GM10248 (cell line): ENCODE measurements at regions not wholly inside any gene's neighbourhood (a gene's known extent, or its start where the extent isn't known, plus 50 kb on each side); places are given as distances from the start of the nearest gene placed in this dataset.

Source experiments
- CTCF ChIA-PET: fragments of 300-600 bp; sonication (Branson Sonifier 250); formaldehyde crosslinking; extraction: SDS; loops from one replicate; lab custom pipeline; 2021; ENCODE audit warnings: antibody characterized with exemption; lab: Yijun Ruan, JAX
- POLR2A ChIA-PET: fragments of 350-650 bp; sonication (Branson Sonifier 250); formaldehyde crosslinking; extraction: SDS; loops from one replicate; lab custom pipeline; 2020; ENCODE audit warnings: antibody characterized with exemption; lab: Yijun Ruan, JAX
- DNase-seq: peaks from one replicate; pipeline ENCODE4 v3.0.0; 2012; ENCODE audit errors: extremely low spot score
- TF ChIP-seq, protein P1 (sequence below): IDR thresholded peaks from 2 replicates; pipeline ENCODE4 v1.5.1; 2012; ENCODE audit warnings: mild to moderate bottlenecking, low read depth; ENCODE audit errors: extremely low read depth, missing control alignments, control extremely low read depth

DNA sequence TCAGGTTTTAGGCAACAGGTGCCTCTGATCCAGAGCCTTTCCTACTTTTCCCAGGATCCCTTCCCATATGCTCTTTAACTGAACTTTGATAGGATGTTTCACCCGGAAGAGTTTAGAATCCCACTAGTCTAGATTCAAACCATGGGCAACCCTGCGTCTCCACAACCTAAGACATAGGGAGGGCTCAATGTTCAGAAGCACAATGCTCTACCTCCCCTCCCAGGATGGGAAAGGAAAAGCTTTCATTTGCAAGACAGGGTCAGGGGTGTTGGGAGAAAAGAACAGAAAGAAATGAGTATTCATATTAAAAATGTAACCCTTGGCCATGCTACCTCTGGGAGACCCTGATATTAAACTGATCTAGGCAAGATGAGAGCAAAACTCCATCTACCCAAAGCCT lies 230.4 kb downstream of the MREG start:
- TF ChIP-seq, protein P1, sequence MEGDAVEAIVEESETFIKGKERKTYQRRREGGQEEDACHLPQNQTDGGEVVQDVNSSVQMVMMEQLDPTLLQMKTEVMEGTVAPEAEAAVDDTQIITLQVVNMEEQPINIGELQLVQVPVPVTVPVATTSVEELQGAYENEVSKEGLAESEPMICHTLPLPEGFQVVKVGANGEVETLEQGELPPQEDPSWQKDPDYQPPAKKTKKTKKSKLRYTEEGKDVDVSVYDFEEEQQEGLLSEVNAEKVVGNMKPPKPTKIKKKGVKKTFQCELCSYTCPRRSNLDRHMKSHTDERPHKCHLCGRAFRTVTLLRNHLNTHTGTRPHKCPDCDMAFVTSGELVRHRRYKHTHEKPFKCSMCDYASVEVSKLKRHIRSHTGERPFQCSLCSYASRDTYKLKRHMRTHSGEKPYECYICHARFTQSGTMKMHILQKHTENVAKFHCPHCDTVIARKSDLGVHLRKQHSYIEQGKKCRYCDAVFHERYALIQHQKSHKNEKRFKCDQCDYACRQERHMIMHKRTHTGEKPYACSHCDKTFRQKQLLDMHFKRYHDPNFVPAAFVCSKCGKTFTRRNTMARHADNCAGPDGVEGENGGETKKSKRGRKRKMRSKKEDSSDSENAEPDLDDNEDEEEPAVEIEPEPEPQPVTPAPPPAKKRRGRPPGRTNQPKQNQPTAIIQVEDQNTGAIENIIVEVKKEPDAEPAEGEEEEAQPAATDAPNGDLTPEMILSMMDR: no peak
- DNase-seq: no peak
- CTCF ChIA-PET: interaction anchor here (1.3 to 1.8 kb wide), 2 partner anchors 8 to 9 kb away, joined by 4 to 5 read pairs; no protein-coding TSS in a partner anchor

DNA sequence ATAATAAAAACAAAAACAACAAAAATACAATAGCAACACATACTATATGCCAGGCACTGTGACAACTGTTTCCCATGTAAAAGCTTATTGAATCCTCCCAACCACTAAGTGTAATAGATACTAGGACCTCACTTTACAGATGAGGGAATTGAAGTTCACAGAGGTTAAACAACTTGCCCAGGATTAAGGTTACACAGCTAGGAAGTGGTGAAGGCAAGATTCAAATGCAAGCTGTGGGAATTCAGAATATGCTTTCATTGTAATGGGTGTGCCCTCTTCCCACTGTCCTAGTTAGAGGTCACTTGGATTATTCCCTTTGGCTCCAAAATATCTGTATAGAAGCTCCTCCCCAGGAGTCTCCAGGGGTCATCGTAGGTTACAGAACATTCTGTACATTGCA lies 231.1 kb downstream of the MREG start:
- TF ChIP-seq, protein P1: no peak
- CTCF ChIA-PET: interaction anchor here (1.3 kb wide), 1 partner anchor 10 kb away, joined by 5 read pairs; no protein-coding TSS in a partner anchor
- DNase-seq: no peak
- POLR2A ChIA-PET: no interaction called here

More for the DNA sequence above, 230.4 kb downstream of the MREG start:
- POLR2A ChIA-PET: no interaction called here

DNA sequence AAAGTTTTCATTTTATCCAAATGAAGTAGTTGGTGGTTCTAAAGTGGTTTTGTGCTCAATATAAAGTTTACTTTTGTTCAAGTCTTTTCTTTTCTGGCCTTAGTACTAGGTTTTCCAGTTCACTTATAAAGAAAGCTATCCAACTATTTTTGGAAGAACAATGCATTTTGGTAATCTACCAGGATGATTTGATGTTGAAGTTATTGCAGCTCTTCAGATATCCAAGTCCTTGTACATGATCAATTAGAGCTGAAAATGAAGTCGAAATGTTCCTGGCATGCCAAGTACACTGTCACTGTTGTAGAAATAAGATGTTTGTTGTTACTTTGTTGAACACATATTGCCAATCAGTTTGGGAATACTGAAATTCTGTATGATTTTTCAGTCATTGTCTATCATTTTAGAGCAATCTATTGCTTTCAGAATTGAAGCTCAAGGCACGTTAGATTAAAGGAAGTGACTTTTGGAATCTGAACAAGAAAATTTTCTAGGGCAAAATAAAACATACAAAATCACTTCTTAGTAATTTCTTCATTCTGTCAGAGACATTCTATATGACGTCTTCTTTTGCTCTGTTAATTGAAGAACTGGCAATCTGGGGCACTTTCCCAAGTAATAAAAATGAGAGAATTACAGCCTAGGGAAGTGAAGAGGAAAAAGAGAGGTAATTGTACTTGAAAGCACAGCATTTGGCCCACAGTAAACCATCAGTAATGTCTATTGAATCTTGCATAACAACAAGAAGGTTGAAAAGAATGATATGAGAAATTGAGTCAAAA lies 232.3 kb downstream of the MREG start:
- ChIA-PET POLR2A (no interaction called here), CTCF (interaction anchor here (1.0 kb wide), 3 partner anchors 9 to 14 kb away, joined by 4 to 5 read pairs (median 4); no protein-coding TSS in a partner anchor)
- TF ChIP-seq, protein P1: no peak
- DNase-seq: no peak

DNA sequence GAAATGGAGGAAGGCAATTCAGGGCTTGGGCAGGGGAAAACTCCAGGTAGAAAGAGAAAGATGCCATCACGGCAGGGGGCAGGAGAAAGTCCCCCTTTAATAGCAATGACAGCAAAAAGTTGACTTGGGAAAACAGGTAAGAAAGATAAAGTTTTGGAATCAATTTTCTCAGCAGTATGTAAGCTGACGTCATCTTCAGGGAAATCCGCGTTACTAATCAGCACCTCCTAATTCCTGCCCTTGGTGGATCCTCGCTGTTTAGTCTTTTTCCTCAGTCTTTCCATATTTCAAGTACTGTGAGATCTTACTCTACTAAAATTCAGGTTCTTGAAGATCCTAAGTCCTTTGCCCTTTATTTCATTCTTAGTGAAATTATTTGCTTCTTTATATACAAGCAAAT lies 233.0 kb downstream of the MREG start:
- CTCF ChIA-PET: interaction anchor here (1.0 kb wide), 3 partner anchors 10 to 14 kb away, joined by 4 to 5 read pairs (median 4); no protein-coding TSS in a partner anchor
- POLR2A ChIA-PET: no interaction called here
- no peak for DNase-seq
- TF ChIP-seq, protein P1: no peak

DNA sequence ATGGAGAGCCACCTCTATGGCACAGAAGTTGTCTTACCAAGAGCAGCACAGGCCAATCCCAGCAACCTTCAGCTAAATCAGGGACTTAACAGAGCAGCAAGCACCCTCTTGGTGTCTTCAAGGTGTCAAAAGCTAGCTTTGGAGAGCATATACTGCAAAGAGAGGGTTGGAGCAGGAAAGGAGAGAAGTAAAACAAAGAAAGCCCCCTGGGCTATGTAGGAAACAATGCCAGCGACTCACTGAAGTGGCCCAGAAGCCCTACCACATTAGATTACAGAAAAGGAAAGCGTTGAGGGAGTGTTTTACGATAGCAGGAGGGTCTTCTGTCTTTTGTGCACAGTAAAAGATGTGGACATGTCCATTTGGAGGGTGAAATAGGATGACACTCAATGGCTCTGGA lies 233.4 kb downstream of the MREG start:
- no peak for DNase-seq
- POLR2A ChIA-PET: no interaction called here
- CTCF ChIA-PET: interaction anchor here (1.0 kb wide), 1 partner anchor 12 kb away, joined by 5 read pairs; no protein-coding TSS in a partner anchor
- TF ChIP-seq, protein P1: no peak

DNA sequence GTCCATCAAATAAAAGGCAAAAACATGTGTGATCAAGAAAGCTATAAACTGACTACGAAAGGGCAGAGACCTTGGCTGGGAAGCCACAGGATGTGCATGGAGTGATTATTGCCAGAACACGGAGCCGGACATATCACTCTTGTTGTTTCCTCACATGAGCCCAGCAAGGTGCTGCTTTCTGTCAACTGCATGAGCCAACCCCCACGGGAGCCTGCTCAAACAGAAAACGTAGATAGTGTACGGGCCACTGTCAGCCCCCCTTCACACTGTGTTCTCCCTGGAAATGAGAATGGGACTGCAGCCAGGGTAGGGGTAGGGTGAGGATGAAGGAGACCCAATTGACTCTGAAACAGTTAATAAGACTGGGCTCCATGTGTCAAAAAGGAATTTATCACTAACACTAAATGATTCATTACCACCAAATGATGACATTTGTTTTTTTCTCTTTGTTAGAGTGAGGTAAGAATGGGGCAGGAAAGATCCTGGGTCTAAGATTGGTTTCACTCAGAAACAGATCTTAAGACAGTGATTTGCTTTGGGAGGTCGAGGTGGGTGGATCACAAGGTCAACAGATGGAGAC lies 235.8 kb downstream of the MREG start:
- TF ChIP-seq, protein P1: no peak
- no peak for DNase-seq
- ChIA-PET CTCF (no interaction called here), POLR2A (no interaction called here)
